ENCODE measurements at regions not wholly inside any gene's neighbourhood (a gene's known extent, or its start where the extent isn't known, plus 50 kb on each side); places are given as distances from the start of the nearest gene placed in this dataset.

DNA sequence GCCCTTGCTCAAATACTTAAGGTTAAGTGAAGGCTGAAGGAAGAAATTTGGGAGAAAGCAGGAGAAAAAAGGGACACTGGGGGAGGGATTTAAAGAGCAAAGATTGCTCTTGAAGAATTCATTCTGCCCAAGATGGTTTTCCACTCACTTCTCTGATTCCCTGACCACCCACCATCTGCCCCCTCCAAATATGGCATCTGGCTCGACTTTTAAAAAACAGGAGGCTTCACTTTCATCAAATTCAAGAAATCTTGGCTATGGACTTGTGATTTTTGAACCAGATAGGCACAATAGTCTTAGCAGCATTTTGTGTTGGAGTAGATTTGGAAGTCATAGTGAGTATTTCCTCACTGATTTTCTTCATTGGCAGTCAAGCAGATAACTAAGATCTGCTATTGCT lies 574.4 kb upstream of the SUCLG2 start:
- no peak for TF ChIP-seq EZH2 (IDR thresholded peaks at IDR 0.05)
- TF ChIP-seq POLR2AphosphoS5 (IDR thresholded peaks at IDR 0.05; ENCODE audit: borderline replicate concordance, low read depth, low read length), result no peak
- TF ChIP-seq FOXP2 (optimal IDR thresholded peaks at IDR 0.05; ENCODE audit: control extremely low read depth, extremely low read length, insufficient read depth), result no peak
